Cardiac septum (tissue), 1 donor: ENCODE measurements at regions not wholly inside any gene's neighbourhood (a gene's known extent, or its start where the extent isn't known, plus 50 kb on each side); places are given as distances from the start of the nearest gene placed in this dataset.

Experiments
- DNase-seq: peaks from one replicate; pipeline ENCODE4 v3.0.0-alpha.2; 2020; ENCODE audit warnings: low spot score
- intact Hi-C: fragments of 100-400 bp; cut with DNase I; formaldehyde crosslinking; loops from one replicate; pipeline ENCODE4 v1.14.0; 2022
- donor health status: DM: no; HTN: no; CAD: no.

DNA sequence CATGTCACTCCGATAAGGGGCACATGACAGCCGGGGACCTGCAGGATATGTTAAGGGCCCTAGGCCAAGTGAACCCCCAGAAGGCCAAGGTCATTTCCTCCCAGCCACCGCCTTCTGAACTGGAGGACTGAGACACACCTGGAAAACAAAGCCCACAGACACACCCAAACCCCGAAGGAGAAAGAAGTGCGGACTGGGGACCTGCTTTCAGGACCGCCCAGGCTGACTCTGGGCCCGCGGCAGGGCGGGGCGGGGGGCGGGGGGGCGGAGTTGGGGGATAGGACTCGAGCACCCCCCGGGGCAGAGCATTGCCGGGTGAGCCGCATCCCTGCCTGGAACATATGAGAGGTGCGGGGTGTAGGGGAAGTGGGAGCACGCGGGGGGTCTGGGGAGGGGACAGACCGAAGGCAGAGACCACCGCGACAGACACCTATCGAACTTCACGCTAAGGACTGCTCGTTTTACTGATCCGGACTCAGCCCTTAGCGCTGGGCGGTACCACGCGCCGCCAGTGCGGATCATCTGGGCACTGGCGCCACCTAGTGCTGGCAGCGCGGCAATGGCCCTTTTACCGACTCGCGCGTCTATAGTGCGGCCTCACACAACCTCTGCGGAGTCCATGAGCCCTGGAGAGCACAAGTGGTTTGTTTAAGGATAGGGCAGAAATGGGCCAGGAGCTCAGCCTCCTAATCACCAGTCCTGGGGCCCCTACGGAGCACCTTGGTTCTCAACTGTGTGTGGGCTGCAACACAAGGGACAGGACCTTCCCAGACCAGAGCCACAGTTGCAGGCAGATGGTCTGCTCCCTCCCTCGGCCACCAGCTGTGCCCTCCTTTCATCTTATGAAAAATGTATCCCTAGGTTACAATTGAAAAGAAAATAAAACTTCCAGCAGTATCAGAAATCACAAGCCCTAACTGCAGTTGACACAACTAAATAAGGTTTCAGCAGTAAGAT lies 157.6 kb downstream of the HERPUD2 start:
- intact Hi-C loops: loop anchor here (5.0 to 10.0 kb wide), 3 partner anchors 110 to 463 kb away; no protein-coding TSS in a partner anchor

DNA sequence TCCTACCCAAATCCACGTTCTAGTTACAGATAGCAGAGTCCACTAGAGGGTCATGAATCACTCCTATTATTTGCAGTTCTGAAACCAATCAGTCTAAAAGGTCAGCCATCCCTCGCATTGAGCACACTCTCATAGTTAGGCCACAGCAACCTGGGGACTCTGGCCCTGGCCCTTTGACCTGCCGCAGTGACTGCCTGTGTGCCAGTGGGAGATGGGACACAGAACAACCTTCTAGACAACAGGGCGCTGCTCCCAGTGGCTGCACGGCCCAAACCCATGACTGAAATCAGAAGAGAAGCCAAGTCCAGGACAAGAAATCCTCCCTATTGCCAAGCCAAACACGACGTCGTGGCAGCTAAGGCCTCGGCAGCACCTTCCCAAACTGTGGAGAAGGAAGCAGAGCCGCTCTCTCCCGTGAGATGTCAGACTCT lies 158.5 kb downstream of the HERPUD2 start:
- intact Hi-C loops: loop anchor here (5.0 to 10.0 kb wide), 3 partner anchors 109 to 462 kb away; no protein-coding TSS in a partner anchor
- no peak for DNase-seq

More for the DNA sequence above, 157.6 kb downstream of the HERPUD2 start:
- peak; percentile 85 for DNase-seq

DNA sequence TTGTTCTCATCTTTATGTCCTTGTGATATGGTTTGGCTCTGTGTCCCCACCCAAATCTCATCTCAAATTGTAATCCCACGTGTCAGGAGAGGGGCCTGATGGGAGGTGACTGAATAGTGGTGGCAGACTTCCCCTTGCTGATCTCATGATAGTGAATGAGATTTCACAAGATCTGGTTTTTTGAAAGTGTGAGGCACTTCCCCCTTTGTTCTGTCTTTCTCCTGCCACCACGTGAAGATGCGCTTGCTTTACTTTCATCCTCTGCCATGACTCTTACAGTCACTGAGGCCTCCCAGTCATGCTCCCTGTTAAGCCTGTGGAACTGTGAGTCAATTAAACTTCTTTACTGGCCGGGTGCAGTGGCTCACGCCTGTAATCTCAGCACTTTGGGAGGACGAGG lies 161.0 kb downstream of the HERPUD2 start:
- intact Hi-C loops: loop anchor here (10.0 kb wide), 1 partner anchor 459 kb away; no protein-coding TSS in a partner anchor
- DNase-seq: no peak

DNA sequence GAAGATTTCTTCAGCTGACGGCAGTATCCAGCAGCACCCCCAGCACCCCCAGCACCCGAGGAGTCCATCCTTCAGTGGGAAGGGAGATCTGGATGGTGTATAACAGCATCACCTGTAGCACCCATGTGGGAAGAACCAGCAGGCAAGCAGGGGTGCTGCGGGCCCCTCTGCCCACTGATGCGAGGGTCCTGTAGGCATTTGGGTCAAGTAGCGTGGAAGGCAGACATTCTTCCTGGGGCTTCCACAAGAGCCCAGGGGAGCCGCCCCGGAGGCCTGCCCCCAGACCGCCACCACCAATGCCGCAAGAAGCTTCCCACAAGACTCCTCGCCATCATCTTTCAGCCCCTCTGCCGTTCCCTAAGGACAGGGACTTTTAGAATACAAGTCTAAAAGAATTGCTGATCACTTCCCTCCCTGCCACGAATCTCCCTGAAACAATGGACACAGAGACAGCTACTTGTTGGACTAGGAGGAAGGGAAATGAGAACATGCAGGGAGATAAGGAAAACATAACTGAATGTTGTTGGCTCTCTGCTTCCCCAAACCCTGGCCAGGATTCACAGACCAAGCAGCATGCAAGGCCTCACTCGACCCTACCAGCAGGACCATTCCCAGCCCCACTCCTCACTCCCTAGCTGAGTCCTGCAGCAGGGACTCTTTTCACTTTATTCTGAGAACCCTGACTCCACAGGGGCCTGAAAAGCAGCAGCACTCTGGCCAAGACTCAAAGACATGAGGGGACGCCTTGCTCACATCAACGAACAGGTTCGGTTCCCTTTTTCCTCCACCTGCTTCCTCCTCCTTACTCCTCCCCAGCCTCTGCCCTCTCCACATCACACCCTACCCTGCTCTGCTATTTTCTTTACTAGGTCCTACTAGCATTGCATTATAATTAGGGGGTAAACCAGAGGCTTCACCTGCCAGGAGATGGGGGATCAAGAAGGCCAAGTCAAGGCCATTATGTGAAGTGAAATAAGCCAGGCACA lies 164.5 kb downstream of the HERPUD2 start:
- no peak for DNase-seq
- intact Hi-C loops: loop anchor here (10.0 kb wide), 1 partner anchor 456 kb away; no protein-coding TSS in a partner anchor

DNA sequence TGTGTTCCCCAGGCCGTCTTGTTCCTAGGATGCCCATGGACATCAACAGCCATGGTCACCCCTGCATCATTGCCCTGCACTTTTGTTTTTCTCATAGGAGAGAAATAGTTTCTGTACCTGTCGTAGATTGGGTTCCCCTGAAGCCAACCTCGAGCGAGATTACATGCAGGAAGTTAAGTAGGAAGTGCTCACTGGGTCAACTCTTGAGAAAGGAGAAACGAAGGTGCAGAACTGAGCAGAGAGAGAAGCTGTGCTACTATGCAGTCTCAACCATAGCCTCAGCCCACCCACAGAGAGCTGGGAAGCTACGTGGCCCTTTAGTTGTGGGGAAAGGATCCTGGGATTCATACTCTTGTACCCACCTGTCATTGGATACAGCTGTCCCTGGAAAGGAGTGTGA lies 165.2 kb downstream of the HERPUD2 start:
- DNase-seq: no peak
- intact Hi-C loops: loop anchor here (10.0 kb wide), 1 partner anchor 455 kb away; no protein-coding TSS in a partner anchor

DNA sequence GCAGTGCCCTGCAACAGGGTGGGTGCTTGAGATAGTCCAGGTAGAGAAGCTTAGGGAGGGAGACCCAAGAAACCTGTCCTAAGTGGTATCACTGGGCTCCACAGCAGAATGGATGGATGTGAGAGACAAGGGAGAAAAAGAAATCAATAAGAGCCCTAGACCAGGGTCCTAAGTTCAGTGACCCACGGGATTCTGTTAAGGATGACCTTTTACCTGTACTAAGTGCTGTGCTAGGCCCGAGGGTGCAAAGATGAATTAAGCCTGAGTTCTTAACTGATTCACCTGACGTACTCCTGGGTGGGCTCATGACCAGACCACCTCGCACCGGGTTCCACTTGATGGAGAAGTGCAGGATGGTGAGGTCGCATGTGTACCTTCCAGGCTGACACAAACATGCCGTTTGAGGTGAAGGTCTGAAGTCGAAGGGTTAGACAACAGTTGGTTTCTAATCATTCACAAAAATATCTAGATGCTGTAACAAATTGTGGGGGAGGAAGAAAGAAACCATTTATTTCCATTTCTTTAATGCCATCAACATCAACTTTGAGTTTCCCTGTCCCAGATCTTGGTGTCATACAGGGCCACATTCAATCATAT lies 166.5 kb downstream of the HERPUD2 start:
- no peak for DNase-seq
- intact Hi-C loops: no loop called here

DNA sequence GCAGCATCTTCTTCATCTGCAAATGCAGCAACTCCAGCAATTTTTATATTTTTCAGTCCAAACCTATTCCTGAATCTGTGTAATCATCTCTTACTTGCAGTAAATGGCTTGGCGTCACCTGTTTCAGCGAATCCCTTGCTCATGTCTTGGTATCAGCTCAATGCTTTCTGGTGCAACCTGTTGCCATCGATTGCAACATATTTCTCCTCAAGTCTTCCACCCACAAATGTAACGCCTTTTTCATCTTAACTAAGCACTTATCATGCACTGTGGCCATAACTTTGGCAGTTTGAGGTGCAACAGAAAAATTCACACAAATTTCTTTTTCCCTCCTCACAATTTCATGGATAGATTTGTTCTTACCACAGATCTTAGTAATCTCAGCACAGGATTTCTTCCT lies 168.3 kb downstream of the HERPUD2 start:
- DNase-seq: no peak
- intact Hi-C loops: no loop called here

DNA sequence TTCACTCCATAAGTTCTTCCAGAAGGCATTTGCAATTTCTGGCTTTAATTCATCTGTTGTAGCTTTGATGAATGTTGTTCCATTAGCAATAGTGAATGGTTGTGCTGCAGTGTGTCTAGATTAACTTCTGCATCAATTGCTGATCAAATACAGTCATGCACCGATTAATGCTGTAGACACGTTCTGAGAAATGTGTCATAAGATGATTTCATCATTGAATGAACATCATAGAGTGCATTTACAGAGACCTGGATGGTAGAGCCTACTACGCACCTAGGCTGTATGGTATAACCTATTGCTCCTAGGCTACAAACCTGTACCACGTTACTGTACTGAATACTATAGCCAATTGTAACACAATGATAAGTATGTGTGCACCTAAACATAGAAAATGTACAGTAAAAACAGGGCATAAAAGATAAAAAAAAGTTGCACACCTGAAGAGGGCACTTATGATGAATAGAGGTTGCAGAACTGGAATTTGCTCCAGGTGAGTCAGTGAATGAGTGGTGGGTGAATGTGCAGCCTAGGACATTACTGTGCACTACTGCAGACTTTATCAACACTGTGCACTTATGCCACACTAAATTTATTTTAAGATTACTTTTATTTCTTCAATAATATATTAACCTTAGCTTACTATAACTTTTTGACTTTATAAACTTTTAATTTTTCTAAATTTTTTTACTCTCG lies 170.7 kb downstream of the HERPUD2 start:
- intact Hi-C loops: loop anchor here (5.0 kb wide), 1 partner anchor 332 kb away; no protein-coding TSS in a partner anchor
- no peak for DNase-seq

DNA sequence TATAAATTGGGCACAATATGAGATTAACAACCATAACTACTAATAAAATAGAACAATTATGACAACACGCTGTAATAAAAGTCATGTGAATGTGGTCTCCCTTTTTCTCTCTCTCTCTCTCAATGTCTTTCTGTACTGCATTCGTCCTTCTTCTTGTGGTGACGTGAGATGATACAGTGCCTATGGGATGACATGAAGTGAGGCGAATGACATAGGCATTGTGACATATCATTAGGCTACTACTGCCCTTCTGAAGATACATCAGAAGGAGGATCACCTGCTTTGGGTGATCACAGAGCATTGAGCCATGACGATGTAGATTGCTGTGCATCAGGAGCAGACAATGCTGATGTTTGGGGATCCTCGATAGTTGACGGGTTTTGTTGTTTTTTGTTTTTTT lies 171.6 kb downstream of the HERPUD2 start:
- intact Hi-C loops: loop anchor here (5.0 kb wide), 1 partner anchor 331 kb away; no protein-coding TSS in a partner anchor
- no peak for DNase-seq

DNA sequence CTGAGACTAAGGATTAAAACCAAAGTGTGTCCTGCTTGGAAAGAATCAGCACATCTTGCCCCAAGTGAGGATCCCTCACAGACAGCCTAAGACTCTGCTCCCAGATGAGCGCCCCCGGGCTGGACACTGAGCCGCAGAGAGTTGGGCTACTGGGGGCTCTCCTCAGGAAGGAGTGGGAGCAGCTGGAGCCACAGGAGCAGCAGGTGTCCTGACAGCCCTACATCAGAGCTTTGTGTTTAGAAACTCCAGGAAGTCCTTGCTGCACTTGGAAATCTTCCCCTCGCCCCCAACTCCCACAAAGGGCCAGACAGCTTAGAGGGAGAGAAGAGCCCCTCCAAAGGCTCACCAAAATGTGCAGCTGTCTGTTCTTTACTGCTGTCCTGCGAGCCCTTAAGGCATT lies 172.2 kb downstream of the HERPUD2 start:
- DNase-seq: no peak
- intact Hi-C loops: loop anchor here (5.0 kb wide), 1 partner anchor 330 kb away; no protein-coding TSS in a partner anchor

DNA sequence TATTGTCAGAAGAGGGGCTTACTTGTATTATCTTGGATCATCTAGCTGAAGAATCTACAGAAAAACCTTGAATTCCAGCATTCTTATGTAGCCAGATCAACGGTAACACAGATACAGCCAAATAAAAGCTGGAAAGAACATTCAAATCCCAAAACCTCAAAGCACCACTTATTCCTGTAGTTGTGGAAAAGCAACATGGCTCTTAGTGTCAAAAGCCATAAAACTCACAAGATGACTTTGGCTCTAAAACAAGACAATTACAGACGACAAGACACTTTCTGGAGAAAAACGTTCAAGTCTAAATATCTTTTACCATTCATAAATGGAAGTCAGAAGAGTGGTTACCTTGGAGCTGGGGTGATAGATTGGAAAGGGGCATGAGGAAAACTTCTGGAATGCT lies 173.0 kb downstream of the HERPUD2 start:
- no peak for DNase-seq
- intact Hi-C loops: loop anchor here (2.0 to 5.0 kb wide), 2 partner anchors 97 to 330 kb away; no protein-coding TSS in a partner anchor

DNA sequence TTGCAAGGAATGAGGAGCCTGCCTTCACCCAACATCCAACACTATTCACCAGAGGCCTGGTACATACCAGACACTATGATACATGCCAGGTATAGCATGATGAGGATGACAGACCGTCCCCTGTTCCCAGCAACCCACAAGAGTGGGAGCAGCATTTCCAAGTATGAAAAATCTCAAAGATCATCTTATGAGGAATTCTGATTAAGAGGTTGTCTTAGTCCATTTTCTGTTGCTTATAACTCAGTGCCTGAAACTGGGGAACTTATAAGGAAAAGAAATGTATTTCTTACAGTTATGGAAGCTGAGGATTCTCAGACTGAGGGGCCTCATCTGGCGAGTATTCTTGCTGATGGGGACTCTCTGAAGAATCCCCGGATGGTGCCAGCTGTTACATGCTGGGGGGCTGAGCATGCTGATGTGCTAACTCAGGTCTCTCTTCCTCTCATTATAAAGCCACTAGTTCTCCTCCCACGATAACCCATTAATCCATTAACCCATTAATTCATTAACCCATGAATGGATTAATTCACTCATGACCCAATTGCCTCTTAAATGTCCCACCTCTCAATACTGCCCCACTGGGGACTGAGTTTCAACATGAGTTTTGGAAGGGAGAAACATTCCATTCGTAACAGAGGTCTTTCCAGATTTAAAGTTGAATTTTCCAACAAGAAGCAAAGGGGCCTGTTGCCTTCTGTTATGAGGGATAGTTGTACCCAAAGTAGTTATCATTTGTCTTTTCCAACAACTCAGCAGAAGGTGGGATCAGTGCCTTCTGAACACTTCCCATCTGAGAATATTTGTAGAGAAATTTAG lies 173.9 kb downstream of the HERPUD2 start:
- intact Hi-C loops: loop anchor here (2.0 to 5.0 kb wide), 2 partner anchors 96 to 329 kb away; no protein-coding TSS in a partner anchor
- no peak for DNase-seq

DNA sequence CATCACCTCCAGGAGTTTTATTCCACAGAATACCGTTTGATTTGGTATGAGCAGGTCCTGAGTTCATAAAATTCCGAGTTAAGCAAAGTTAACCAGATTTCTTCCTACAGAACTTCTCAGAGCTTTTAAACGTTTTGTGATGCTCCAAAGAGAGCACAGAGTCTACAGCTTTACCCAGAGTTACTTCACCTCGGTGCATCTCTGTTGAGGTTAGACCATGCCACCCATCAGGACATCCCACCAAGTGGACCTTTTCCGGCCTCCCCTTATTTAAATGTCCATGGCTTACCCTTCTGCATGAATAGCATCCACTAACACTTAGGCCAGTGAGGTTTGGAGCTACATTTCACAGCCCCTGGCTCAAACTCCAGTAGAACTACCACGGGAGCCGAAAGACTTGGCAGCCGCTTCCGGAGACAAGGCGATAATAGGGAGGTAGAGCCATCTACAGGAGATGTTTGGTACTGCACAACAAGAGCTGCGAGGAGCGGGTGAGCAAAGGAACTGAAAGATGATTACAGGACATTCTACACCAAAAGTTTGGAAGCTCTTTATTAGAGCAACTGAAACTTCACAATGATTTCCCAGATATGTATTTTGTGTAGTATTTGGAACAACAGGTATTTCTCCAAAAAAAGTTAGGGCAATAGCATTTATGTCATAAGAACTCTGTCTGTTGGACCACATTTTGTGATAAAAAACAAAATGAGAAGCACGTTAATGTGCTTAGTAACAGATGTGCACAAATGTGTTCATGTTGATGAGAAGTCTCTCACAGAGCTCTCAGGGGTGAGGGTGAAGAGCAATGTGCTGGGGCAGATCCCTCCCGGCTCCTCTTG lies 174.7 kb downstream of the HERPUD2 start:
- intact Hi-C loops: loop anchor here (2.0 to 5.0 kb wide), 2 partner anchors 95 to 328 kb away; no protein-coding TSS in a partner anchor
- DNase-seq: peak; percentile 84

DNA sequence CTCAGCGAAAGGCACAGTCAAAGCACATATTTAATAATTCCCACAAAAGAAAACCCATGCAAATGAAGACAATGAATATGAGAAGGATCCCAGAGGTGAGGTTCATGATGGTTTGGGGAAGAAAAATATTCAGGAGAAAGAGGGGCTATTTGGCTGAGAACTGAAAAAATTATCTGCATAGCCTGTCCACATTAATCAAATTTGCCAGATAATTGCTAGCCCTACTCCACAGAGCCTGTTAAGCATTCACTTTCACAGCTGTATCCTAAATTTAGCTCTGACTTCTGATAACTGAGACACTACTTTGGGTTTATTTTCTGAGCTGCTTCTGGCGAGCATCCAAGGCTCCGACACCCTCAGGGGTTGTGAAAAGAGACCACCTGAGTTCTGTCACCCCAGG lies 176.2 kb downstream of the HERPUD2 start:
- DNase-seq: no peak
- intact Hi-C loops: no loop called here

DNA sequence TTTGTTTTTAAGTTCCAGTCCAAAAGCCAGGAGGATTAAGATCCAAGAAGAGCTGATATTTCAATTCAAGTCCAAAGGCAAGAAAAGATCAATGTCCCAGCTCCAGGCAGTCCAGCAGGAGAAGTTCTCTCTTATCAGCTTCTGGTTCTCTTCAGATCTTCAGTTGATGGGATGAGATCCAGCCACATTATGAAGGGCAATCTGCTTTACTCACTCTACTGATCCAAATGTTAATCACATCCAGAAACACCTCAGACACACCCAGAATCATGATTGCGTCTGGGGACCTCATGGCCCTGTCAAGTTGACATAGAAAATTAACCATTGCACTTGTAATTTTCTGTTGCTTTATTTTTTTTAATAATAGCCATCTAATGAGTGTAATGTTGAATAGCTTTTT lies 178.4 kb downstream of the HERPUD2 start:
- no peak for DNase-seq
- intact Hi-C loops: no loop called here

DNA sequence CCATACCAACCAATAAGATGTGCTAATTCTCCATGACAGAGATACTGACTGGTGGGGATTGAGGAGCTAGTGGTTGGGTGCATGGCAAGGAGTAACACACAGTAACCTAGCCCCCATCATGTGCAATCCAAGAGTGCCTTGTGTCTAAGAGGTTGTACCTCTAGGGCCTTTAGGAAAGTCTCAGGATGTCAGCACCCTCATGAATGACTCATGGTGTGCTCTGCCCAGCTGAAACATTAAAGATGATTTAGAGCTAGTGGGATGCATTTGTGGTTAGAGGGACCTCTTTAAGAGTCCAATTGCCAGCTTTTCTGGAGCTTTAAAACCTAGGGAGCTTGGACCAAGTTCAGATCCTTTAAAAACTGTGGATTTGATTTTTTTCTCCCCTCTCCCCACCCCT lies 181.1 kb downstream of the HERPUD2 start:
- no peak for DNase-seq
- intact Hi-C loops: no loop called here

DNA sequence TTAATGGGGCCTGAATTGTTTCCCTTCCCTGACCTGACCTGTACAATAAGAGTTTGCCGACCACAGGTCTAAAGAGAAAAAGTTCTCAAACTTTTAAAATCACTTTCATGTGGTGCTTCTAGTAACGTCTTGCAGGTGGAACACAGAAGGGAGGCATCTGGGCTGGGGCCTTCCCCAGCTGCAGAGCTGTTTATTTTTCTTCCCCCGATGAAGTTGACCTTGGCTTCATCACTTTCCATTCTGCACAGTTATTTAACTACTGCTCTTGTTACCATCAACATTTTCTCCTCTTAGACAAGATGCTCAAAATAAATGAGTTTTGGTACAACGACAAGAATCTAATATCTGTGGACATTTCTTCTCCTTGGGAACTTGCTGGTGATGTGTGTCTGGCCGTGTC lies 181.7 kb downstream of the HERPUD2 start:
- intact Hi-C loops: no loop called here
- no peak for DNase-seq
